Esophagus muscularis mucosa (tissue), 4 donors: ENCODE measurements at regions not wholly inside any gene's neighbourhood (a gene's known extent, or its start where the extent isn't known, plus 50 kb on each side); places are given as distances from the start of the nearest gene placed in this dataset.

Experiments used
- DNase-seq: peaks from one replicate; pipeline ENCODE4 v3.0.0-alpha.2; 2017; ENCODE audit errors: extremely low spot score
- H3K27ac ChIP-seq, 4 donors: fragments of 200-600 bp; sonication (generic); replicated peaks in 1 of 4; 1 replicate in 3 of 4; 2 replicates in 1 of 4; pipeline ENCODE4 v1.5.1; 2016 to 2019; ENCODE audit warnings: mild to moderate bottlenecking in 1 of 4
- H3K27me3 ChIP-seq, 4 donors: fragments of 200-600 bp; sonication (generic); one replicate each; pipeline versions ENCODE4 v1.5.1 to v1.6.0; 2016 to 2019
- H3K36me3 ChIP-seq, 4 donors: fragments of 200-600 bp; sonication (generic); one replicate each; pipeline ENCODE4 v1.5.1; 2016 to 2019
- H3K4me1 ChIP-seq, 4 donors: fragments of 200-600 bp; sonication (generic); one replicate each; pipeline ENCODE4 v1.5.1; 2016 to 2019
- H3K4me3 ChIP-seq, 4 donors: fragments of 200-600 bp; sonication (generic); 1 replicate in 2 of 4; 2 replicates in 2 of 4; pipeline ENCODE4 v1.5.1; 2016 to 2019; ENCODE audit warnings: mild to moderate bottlenecking in 4 of 4, moderate library complexity in 1 of 4
- H3K9me3 ChIP-seq, 4 donors: fragments of 200-600 bp; sonication (generic); 1 replicate in 3 of 4; 2 replicates in 1 of 4; pipeline ENCODE4 v1.5.1; 2016 to 2019
- EP300 ChIP-seq: sonication (generic); formaldehyde crosslinking; IDR thresholded peaks from one replicate; pipeline ENCODE4 v1.6.1; 2017; ENCODE audit warnings: antibody characterized with exemption
- POLR2A ChIP-seq: fragments of 450-650 bp; IDR thresholded peaks from one replicate; pipeline ENCODE4 v1.6.1; 2017; ENCODE audit warnings: antibody characterized with exemption, moderate library complexity, mild to moderate bottlenecking, low read depth
- POLR2AphosphoS5 ChIP-seq, 2 donors: sonication (generic); formaldehyde crosslinking; IDR thresholded peaks; one replicate each; pipeline ENCODE4 v1.6.1; 2017; ENCODE audit warnings: antibody characterized with exemption in 2 of 2
- WGBS: methylation state at CpG from one replicate; pipeline ENCODE4 v1.1.5; 2018; 5-methylcytosine and 5-hydroxymethylcytosine counted together
- intact Hi-C: fragments of 100-400 bp; cut with DNase I; formaldehyde crosslinking; loops from one replicate; pipeline ENCODE4 v1.15.1; 2023
- TF ChIP-seq, protein P1 (sequence below), 3 experiments: fragments of 200-600 bp in 2 of 3; fragments of 450-650 bp in 1 of 3; sonication (generic) in 2 of 3; IDR thresholded peaks; one replicate each; pipeline ENCODE4 v1.5.1; 2017 to 2019; ENCODE audit warnings: antibody characterized with exemption in 3 of 3, mild to moderate bottlenecking in 2 of 3, moderate library complexity in 1 of 3

GRCh38 chr11:116115801-116116200, 611.6 kb upstream of the CADM1 start:
- 85% methylated on average over 1 of the region's 1 CpG for WGBS
- Histone ChIP-seq H3K27me3 (peaks cover 0 to 24% (median 0%) of the 10 kb centered on the region in 4 donors), H3K27ac (no peak overlapping the region), H3K36me3 (no peaks in the 10 kb centered on the region), H3K4me3 (no peak overlapping the region), H3K9me3 (peaks cover 0 to 24% (median 11%) of the 10 kb centered on the region in 4 donors), H3K4me1 (no peaks in the 10 kb centered on the region)
- intact Hi-C loops: no loop called here
- no peak for DNase-seq
- TF ChIP-seq EP300: no peak
- TF ChIP-seq POLR2A: no peak
- no peak for TF ChIP-seq POLR2AphosphoS5 (IDR thresholded peaks at IDR 0.05)
- TF ChIP-seq, protein P1, sequence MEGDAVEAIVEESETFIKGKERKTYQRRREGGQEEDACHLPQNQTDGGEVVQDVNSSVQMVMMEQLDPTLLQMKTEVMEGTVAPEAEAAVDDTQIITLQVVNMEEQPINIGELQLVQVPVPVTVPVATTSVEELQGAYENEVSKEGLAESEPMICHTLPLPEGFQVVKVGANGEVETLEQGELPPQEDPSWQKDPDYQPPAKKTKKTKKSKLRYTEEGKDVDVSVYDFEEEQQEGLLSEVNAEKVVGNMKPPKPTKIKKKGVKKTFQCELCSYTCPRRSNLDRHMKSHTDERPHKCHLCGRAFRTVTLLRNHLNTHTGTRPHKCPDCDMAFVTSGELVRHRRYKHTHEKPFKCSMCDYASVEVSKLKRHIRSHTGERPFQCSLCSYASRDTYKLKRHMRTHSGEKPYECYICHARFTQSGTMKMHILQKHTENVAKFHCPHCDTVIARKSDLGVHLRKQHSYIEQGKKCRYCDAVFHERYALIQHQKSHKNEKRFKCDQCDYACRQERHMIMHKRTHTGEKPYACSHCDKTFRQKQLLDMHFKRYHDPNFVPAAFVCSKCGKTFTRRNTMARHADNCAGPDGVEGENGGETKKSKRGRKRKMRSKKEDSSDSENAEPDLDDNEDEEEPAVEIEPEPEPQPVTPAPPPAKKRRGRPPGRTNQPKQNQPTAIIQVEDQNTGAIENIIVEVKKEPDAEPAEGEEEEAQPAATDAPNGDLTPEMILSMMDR (IDR thresholded peaks at IDR 0.05): no peak

GRCh38 chr11:116114198-116114651, 610.0 kb upstream of the CADM1 start:
- peaks cover 0 to 23% (median 0%) of the 10 kb centered on the region in 4 donors for H3K27me3 ChIP-seq
- WGBS: 83% methylated on average over 8 of the region's 8 CpGs
- no peaks in the 10 kb centered on the region for H3K36me3 ChIP-seq
- peaks cover 0 to 24% (median 11%) of the 10 kb centered on the region in 4 donors for H3K9me3 ChIP-seq
- DNase-seq: no peak
- no peak overlapping the region for H3K4me3 ChIP-seq
- no peak overlapping the region for H3K27ac ChIP-seq
- intact Hi-C loops: no loop called here
- H3K4me1 ChIP-seq: no peaks in the 10 kb centered on the region
- no peak for TF ChIP-seq POLR2AphosphoS5 (IDR thresholded peaks at IDR 0.05)
- TF ChIP-seq EP300: no peak
- TF ChIP-seq, protein P1 (IDR thresholded peaks at IDR 0.05): no peak
- no peak for TF ChIP-seq POLR2A

GRCh38 chr11:116112087-116112935, 608.1 kb upstream of the CADM1 start:
- Histone ChIP-seq H3K4me3 (no peak overlapping the region), H3K27ac (no peak overlapping the region), H3K4me1 (no peaks in the 10 kb centered on the region), H3K36me3 (no peaks in the 10 kb centered on the region), H3K9me3 (peaks cover 0 to 24% (median 11%) of the 10 kb centered on the region in 4 donors), H3K27me3 (peaks cover 0 to 5% (median 0%) of the 10 kb centered on the region in 4 donors)
- WGBS: 60% methylated on average over 9 of the region's 9 CpGs
- intact Hi-C loops: no loop called here
- no peak for DNase-seq
- no peak for TF ChIP-seq POLR2A
- no peak for TF ChIP-seq EP300
- TF ChIP-seq, protein P1 (IDR thresholded peaks at IDR 0.05): no peak
- TF ChIP-seq POLR2AphosphoS5 (IDR thresholded peaks at IDR 0.05): no peak

- 86% methylated on average over 3 of the region's 3 CpGs for WGBS
- no peak for TF ChIP-seq POLR2A
- TF ChIP-seq POLR2AphosphoS5 (IDR thresholded peaks at IDR 0.05): no peak
- no peak for TF ChIP-seq EP300
- TF ChIP-seq, protein P1 (IDR thresholded peaks at IDR 0.05): no peak
- H3K4me3 ChIP-seq: no peak overlapping the region
- H3K27me3 ChIP-seq: peaks cover 0 to 4% (median 0%) of the 10 kb centered on the region in 4 donors
- no peak for DNase-seq
- intact Hi-C loops: no loop called here
- H3K36me3 ChIP-seq: no peaks in the 10 kb centered on the region
- H3K4me1 ChIP-seq: no peaks in the 10 kb centered on the region
- peaks cover 0 to 24% (median 11%) of the 10 kb centered on the region in 4 donors for H3K9me3 ChIP-seq
- H3K27ac ChIP-seq: no peak overlapping the region
Observed at GRCh38 chr11:116111546-116111945, 607.3 kb upstream of the CADM1 start.
